Cardiac muscle cell (in vitro differentiated cells and primary cell): ENCODE measurements at regions not wholly inside any gene's neighbourhood (a gene's known extent, or its start where the extent isn't known, plus 50 kb on each side); places are given as distances from the start of the nearest gene placed in this dataset.

Experiments used
- DNase-seq, 2 donors: peaks; one replicate each; pipeline versions ENCODE4 v3.0.0 to v3.0.0-alpha.2; 2010 to 2017; ENCODE audit warnings: low read depth in 1 of 2, low spot score in 1 of 2
- H3K27ac ChIP-seq: fragments of 200-600 bp; sonication (generic); 2 replicates; pipeline ENCODE4 v1.5.1; 2016
- H3K27me3 ChIP-seq: fragments of 200-600 bp; sonication (generic); 2 replicates; pipeline ENCODE4 v1.6.0; 2016; ENCODE audit warnings: control low read depth
- H3K36me3 ChIP-seq: fragments of 200-600 bp; sonication (generic); 2 replicates; pipeline ENCODE4 v1.5.1; 2016; ENCODE audit warnings: control low read depth
- H3K4me1 ChIP-seq: fragments of 200-600 bp; sonication (generic); 2 replicates; pipeline ENCODE4 v1.8.1; 2017; ENCODE audit warnings: low read depth, mild to moderate bottlenecking, mixed run types
- H3K4me3 ChIP-seq: fragments of 200-600 bp; sonication (generic); 2 replicates; pipeline ENCODE4 v1.5.1; 2016; ENCODE audit warnings: mild to moderate bottlenecking
- H3K9me3 ChIP-seq: fragments of 200-600 bp; sonication (generic); 2 replicates; pipeline ENCODE4 v1.5.1; 2017; ENCODE audit warnings: low read depth, mild to moderate bottlenecking, control low read depth
- CTCF ChIP-seq: IDR thresholded peaks from 2 replicates; pipeline ENCODE4 v1.5.1; 2012; ENCODE audit warnings: low read depth, mild to moderate bottlenecking, low read length

- DNase-seq, result no peak
- H3K4me1 ChIP-seq, result peaks cover 6% of the 10 kb centered on the region
- no peak overlapping the region for H3K4me3 ChIP-seq
- TF ChIP-seq CTCF, result no peak
- H3K27me3 ChIP-seq, result no peaks in the 10 kb centered on the region
- no peaks in the 10 kb centered on the region for H3K36me3 ChIP-seq
- no peaks in the 10 kb centered on the region for H3K9me3 ChIP-seq
- H3K27ac ChIP-seq, result no peak overlapping the region
These were observed 293.5 kb downstream of the KBTBD8 start for GRCh38 chr3:67291287-67292252.

- no peaks in the 10 kb centered on the region for H3K9me3 ChIP-seq
- DNase-seq, result no peak
- no peak for TF ChIP-seq CTCF
- no peak overlapping the region for H3K27ac ChIP-seq
- H3K4me1 ChIP-seq, result peaks cover 6% of the 10 kb centered on the region
- no peaks in the 10 kb centered on the region for H3K27me3 ChIP-seq
- no peak overlapping the region for H3K4me3 ChIP-seq
- no peaks in the 10 kb centered on the region for H3K36me3 ChIP-seq
These were observed 294.4 kb downstream of the KBTBD8 start for GRCh38 chr3:67292356-67293121.

GRCh38 chr3:67294341-67294740, 296.2 kb downstream of the KBTBD8 start:
- DNase-seq, result no peak
- H3K36me3 ChIP-seq, result no peaks in the 10 kb centered on the region
- no peaks in the 10 kb centered on the region for H3K27me3 ChIP-seq
- TF ChIP-seq CTCF, result no peak
- peaks cover 5% of the 10 kb centered on the region for H3K4me1 ChIP-seq
- H3K9me3 ChIP-seq, result no peaks in the 10 kb centered on the region
- H3K27ac ChIP-seq, result no peak overlapping the region
- no peak overlapping the region for H3K4me3 ChIP-seq

DNA sequence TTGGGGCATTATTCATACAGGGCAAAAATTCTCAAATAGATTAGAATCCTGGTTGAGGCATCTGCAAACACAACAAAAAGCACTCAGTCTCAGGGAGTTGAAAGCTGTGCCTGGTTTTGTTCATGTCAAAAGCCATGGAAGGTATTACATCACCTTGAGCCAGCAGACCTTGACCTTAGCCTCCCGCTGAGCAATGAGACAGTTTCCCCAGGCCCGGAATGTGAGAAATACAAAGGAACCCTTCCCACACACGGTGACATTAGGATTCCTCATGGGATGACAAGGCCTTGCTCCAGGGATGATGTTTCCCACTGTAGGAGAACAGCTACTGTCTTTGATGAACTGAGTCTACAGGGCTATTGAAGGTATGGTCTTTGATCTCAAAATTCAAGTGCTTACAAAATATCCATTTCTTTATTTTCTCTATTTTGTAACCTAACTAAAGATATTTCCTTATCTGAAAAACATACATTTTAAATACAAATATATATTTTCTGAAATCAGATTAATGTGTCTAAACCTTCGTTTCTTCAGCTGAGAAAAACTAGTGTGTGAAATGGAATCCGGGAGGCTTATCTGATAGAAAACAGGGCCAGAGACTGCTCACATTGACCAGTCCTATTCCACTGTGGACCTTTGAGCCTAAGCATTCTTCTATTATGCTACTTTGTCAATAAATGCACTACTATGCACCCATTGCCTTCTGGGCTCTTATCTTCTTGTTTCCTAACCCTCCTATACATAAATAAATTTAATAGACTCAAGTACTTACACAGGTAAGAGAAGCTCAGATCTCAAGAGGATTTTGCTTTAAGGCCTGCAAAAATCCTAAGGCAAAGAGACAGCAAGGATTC, 298.2 kb downstream of the KBTBD8 start:
- Histone ChIP-seq H3K4me3 (no peak overlapping the region), H3K4me1 (no peaks in the 10 kb centered on the region), H3K27me3 (no peaks in the 10 kb centered on the region), H3K36me3 (no peaks in the 10 kb centered on the region), H3K27ac (no peak overlapping the region), H3K9me3 (no peaks in the 10 kb centered on the region)
- TF ChIP-seq CTCF, result no peak
- no peak for DNase-seq
